ENCODE measurements at regions not wholly inside any gene's neighbourhood (a gene's known extent, or its start where the extent isn't known, plus 50 kb on each side); places are given as distances from the start of the nearest gene placed in this dataset.
A peak's percentile ranks its signal among the peaks of the same experiment; 100 is the strongest.
"Not testable (repeated sequence)": the region's sequence is repeated elsewhere in the genome, so short reads cannot be mapped to it uniquely, and the experiment has no call there.

DNA sequence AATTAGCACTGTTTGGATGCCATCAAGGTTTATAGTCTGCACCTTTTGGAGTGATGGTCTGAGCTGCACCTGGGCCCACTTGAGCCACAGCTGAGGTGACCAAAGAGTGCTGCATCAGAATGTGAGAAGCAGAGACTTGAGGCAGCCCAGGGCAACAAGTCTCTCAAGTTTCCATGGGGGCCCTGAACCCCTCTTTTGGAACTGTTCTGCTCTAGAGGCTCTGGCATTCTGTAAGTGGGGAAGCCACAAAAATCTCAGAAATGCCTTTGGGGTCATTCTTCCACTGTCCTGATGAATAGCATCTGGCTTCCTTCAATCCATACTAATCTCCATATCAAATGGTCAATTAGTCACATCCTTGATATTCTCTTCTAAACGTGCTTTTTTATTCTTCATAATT is 298.4 kb upstream of the MAOA start:
- no peak for DNase-seq (ENCODE audit: low read depth in 2 of 2)

DNA sequence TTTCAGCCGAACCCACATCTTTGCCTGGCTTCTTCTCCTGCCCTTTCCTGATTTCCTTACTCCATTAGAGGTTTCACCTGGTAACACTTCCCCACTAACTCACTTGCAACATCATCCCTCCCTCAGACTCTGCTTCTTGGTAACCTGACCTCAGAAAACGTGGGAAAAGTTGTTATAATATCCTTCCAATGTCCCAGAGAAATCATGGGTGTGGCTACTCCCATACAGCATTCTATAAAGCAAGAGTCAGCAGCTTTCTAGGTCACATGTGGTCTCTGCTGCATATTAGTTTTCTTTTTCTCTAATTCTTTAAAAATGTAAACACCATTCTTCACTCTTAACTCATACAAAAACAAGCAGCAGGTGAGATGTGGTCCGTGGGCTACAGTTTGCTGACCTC is 283.1 kb upstream of the MAOA start:
- DNase-seq (ENCODE audit: low read depth in 2 of 2) = no peak

DNA sequence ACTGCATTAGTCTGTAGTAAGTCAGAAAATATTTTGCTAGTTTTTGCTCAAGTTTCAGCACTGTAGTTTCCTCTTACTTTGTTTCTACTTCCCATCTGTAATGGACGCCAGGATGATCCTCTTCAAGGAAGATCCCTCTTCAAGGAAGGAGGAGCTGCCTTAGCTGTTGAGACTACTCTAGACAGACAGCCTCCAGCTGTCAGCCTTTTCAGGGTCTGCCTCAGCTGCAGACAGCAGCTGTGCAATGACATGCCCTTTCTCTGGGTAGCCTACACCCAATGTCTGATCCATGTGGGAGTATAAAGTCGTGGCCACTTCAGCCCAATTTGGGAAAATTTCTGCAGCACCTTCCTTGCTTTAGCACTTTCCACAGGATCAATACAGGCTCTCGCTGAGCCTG is 281.0 kb upstream of the MAOA start:
- DNase-seq (ENCODE audit: low read depth in 2 of 2) = no peak

DNA sequence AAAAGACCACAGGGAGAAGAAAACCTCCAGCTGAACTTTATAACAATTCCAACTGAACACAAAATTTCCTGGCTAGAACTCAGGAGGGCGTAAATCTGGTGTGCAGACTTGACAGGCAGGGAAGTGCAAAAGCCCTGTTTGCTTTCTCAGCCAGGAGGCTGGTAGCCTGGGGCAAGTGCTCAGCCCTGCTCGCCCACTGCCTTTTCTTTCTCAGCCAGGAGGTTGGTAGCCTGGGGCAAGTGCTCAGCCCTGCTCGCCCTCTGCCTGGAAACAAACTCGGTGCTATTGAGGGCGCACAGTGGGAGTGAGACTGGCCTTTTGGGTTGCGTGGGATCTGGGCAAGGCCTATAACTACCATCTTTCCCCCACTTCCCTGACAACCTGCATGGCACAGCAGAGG is 275.4 kb upstream of the MAOA start:
- DNase-seq (ENCODE audit: low read depth in 2 of 2) = no peak

DNA sequence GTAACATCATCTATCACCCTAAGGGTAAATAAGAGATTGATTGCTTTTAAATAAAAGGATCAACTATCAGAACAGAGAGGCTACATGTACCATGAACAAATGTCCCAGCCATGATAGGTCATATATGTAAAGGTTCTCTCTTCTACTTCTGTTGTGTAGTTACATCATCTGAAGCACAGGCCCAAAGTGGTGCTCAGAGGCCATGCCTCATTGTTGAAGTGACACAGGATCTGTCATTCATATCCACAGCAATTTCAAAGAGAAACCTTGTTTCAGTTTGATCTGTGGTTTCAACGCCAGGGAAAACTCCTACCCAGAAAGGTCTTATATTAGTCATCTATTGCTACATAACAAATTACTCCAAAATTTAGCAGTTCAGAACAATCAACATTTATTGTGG is 269.2 kb upstream of the MAOA start:
- DNase-seq (ENCODE audit: low read depth in 2 of 2) = no peak

DNA sequence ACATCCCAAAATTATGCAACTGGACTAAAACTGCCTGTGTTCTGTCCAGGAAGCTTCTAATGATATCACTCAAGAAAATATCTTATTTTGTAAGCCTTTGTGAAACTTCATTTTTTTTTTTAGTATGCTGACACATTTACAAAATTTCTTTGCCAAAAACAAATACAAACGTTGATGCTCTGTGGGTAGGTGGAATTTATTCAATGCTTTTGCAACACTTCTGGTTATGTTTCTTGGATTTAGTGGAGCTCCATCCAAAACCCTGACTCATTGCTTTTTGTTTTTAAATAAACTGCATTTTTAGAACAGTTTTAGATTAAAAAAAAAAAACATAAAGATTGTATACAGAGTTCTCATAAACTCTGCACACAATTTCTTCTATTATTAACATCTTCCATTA is 250.9 kb upstream of the MAOA start:
- no peak for DNase-seq (ENCODE audit: low read depth in 2 of 2)

DNA sequence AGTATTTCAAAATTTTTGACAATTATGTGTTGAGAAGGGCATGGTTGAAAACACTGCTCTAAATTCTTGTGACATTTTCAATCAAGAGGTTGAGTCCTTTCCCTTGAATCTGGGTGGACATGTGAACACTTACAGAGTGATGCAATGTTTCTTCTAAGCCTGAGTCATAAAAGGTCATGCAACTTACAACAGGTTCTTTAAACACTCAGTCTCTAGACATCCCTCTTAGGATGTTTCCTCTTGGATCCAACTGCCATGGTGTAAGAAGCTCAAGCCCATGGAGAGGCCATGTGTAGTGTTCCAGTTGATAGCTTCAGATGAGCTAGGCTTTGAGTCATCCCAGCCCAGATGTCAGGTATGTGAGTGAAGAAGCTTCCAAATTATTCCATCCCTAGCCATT is 232.2 kb upstream of the MAOA start:
- no peak for DNase-seq (ENCODE audit: low read depth in 2 of 2)

DNA sequence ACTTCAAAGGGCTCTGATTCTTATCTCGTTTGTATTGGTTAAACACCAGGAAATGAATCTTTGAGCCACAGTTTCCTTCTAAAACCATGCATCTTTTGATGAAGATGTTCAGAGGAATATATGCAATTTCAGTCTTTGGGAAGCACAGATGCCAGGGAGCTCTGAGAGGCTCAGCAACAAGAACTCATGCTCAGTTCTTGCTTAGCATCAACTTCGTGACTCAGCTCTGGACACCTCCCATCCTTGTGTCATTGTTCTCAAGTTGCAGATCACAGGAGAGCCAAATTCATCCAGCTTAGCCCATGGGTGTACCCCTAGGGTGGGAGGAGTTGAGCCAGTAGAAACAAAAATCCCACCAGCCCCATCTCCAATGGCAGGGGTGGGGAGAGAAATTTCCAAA is 219.6 kb upstream of the MAOA start:
- no peak for DNase-seq (ENCODE audit: low read depth in 2 of 2)

DNA sequence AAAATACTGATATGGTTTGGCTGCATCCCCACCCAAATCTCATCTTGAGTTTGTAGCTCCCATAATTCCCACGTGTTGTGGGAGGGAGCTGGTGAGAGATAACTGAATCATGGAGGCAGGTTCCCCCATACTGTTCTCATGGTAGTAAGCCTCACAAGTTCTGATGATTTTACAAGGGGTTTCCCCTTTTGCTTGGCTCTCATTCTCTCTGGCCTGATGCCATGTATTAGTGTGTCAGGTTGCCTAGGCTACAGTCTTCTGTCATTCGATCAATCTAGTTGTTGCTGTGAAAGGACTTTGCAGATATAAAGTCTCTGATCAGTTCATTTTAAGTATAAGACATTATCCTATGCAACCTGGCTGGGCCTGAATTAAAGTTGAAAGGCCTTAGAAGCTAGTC is 209.3 kb upstream of the MAOA start:
- DNase-seq (ENCODE audit: low read depth in 2 of 2) = no peak

DNA sequence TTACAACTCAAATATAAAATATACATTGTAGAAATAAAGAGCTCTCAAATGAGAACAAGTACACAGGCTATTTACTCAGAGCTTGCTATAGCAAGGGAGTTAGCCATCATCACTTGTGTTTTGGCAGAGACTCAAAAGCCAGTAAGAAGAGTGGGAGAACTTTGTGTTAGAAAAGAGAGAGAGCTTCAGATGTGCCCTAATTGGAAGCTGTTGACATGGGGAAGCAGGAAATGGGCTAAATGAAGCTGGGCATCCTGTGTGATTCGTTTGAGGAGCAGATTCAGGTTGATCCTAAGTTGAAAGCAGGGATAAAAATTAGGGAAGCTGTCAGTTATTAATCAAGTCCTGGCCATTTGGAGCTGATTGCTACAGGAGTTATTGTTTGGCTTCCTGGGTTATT is 207.4 kb upstream of the MAOA start:
- DNase-seq (ENCODE audit: low read depth in 2 of 2) = no peak

DNA sequence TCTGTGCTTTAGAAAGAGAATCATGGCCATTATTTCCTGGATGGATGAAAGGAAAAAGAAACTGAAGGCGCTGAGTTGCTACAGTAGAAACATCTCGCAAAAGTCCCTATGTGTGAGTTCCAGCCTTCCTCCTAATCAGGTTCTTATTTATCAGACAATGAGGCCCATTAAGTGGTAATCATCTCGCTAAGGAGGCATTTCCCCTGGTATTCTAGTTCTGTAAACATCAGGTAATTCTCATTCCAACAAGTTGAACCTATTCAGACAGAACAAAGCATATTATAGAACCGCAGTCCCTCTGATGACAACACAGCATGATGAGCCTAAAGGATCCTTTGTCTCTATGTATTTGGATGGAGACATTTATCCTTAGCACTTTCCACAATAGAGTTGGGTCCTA is 205.7 kb upstream of the MAOA start:
- no peak for DNase-seq (ENCODE audit: low read depth in 2 of 2)

DNA sequence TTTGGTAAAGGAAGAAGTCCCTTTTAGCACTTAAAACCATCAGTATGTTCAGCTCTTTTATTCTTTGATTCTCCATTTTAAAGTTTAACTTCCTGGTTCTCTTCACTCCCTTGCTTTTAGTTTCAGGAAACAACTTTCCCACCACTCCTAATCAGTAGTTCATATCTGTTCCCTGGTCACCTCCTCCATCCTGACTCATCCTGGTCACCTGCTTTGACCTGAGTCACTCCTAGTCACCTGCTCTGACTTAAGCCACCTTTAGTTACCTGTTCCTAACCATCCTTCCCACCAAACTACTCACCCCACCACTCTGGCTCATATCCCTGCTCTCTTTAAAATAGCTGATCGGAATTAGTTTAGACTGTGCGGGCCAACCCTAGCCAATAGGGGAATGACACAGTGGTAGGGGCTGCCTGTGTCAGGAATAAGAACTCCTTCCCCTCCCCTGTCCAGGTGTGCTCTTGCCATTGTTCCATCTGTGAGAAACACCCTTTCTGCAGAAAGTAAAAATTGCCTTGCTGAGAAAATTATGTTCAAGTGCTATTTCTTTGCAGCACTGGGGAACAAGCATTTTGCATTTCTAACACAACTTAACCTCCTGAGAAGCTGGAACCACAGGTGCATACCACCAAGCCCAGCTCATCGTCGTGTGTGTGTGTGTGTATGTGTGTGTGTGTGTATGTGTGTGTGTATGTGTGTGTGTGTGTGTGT is 204.0 kb upstream of the MAOA start:
- DNase-seq (ENCODE audit: low read depth in 2 of 2) = not testable (repeated sequence)

DNA sequence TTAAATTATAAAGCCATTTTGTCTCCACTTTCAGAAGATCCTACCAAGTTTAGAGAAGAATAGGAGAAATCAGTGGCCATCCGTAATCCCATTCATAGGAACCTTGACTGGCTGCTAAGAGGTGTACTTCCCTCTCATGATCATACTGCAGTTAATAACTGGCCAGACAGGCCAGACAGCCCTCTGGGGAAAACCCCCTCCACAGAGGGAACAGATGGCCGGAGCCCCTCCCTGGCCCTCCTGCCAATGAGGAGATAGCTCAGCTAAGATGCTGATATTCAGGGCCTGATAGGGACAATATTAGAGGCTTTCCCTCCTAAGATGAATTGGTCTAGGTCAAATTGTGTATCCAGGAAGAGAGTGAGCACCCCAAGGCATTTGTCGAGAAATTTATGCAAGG is 200.0 kb upstream of the MAOA start:
- no peak for DNase-seq (ENCODE audit: low read depth in 2 of 2)

DNA sequence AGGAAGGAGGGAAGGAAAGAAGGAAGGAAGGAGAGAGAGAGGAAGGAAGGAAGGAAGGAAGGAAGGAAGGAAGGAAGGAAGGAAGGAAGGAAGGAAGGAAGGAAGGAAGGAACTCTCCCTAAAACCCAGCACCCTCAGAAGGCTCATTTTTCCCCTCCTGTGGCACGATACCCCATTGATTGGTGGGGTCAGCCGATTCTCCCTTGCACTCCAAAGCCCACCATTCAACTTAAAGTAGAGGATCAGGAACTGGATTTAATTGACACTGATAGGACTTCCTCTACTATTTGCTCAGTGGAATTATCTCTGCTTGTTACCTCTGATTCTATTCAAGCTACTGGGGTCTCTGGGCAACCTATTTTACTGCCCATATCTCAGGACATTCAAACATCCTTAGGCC is 199.2 kb upstream of the MAOA start:
- DNase-seq (ENCODE audit: low read depth in 2 of 2) = no peak

DNA sequence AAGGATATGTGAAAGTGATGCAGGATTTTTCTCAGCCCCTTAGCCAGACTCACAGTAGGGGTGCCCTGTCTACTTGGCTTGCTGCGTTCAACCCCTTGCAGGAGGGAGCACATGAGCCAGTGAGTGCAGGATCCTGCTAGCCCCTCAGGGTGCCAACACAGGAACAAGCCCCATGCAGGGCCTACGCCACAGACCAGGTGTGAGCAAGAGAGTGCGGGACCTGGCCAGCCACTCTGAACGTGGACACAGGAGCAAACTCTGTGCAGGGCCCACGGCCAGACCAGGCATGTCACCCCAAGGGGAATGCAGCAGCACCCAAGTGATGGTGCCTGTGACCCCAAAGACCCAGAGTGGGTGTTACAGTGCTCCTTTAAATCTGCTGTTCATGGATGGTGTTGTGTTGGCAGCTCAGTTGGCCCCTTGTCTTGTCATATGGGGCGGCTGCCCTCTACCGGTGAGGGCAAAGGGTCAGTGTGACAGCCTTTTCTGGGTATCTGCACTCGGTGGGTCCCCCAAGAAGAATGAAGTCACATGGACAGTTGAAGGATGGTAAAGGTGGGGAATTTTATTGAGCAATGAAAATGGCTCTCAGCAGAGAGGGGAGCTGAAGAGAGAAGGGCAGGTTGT is 188.4 kb upstream of the MAOA start:
- peak in 1 of 2 donors; percentile 0 for DNase-seq (ENCODE audit: low read depth in 2 of 2)

DNA sequence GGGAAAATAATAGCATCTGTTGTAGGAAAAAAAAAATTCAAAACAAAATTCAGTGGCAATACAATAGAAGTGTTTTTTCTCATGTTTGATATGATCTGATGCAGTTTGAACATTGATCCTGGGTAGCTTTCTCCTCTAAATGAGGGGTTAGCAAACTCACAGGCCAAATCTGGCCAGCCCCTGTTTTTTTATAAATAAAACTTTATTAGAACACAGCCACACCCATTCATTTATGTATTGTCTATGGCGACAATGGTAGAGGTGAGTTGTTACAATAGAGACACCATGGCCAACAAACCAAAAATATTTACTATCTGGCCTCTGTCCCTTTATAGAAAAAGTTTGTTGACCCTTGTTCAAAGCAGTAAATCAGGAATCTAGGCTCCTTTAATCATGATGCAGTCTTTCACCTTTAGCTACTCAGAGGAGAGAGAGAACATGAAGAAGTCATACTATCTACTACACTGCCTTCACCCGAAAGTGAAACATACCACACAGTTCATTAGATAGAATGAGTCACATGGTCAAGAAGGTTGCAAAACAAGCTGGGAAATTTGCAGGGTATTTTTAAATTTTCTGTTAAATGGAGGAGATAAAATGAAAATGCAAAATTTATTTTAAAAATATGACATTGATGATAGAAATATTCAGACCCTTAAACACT is 186.6 kb upstream of the MAOA start:
- no peak for DNase-seq (ENCODE audit: low read depth in 2 of 2)

DNA sequence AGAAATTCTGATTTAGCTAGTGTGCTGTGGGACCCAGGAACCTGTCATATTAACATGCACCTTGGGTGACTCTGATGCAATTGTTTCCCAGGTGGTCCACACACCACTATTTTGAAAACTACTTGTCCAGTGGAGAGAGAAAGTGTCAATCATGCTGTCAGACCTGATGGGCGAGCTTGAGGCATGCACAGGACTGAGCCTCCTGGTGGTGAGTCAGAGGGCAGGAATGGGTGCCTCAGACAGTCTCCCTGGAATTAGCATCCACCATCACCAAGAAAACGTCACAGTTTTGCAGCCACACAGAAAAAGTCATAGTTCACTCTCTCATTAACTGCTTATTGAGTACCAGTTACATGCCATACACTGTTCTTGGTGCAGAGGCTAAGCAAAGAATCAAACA is 181.8 kb upstream of the MAOA start:
- DNase-seq (ENCODE audit: low read depth in 2 of 2) = no peak

DNA sequence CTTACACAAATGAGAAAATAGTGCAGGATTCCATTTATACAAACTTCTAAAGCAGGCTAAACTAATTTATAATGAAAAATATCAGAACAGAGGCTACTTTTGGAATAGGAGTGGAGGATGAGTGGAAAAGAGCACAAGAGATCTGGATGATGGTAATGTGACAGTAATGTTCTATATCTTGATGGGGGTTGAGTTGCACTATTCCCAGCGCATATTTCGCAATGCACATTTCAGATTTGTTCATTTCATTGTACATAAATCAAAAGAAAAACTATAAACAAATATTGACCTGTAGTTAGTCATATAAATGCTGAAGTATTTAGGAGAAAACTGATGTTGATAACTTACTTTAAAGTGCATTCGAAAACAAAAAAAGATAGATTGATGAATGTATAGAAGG is 177.0 kb upstream of the MAOA start:
- DNase-seq (ENCODE audit: low read depth in 2 of 2) = no peak

DNA sequence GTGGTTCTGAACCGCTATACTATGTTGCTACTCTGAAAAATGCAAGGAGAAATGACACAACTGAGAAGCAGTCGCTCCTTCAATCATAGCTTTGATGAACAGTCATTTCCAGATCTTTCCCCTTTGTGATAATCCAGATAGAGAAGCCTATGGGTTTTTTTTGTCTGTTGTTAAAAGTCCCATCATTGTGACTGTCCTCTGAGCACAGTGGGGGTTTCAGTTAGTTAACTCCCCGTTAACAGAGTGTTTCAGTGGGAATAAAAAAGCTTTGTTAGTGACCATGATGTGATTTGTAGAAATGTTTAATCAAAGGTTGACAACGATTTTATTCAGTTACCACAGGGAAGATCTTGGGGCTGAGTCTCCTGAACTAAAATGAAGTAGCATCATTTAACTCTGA is 176.2 kb upstream of the MAOA start:
- DNase-seq (ENCODE audit: low read depth in 2 of 2) = no peak

DNA sequence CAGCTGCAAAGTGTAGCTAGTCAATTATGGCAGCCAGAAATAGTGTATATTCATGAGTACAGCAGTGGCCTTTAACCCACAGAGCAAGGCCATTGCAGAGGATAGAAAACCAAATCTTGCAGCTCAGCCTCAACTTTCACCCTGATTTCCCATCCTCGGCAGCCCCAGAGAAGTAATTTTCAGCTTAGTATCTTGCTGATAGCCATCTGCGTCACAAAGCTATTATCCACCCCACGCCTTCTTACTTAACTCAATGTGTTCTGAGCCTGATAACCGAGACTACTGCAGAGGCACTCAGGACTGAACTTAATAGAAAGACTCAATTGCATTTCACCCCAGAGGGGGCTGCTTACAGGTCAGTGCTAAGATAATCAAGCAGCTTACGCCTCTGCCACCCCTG is 174.5 kb upstream of the MAOA start:
- no peak for DNase-seq (ENCODE audit: low read depth in 2 of 2)

DNA sequence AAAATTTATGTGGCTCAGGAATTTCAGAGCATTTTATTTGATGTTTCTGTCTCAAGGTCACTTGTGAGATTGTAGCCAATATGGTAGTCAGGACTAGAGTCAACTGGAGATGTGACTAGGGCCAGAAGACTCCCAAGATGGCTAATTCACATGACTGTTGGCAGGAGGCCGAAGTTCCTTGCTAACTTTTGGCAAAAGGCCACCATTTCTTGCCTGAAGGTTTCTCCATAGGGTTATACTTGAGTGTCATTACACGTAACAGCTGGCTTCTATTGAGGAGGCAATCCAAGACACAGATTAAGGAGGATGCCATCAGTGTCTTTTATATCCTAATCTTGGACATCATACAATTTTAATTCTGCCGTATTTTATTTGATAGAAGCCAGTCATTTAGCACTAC is 162.3 kb upstream of the MAOA start:
- DNase-seq (ENCODE audit: low read depth in 2 of 2) = no peak

DNA sequence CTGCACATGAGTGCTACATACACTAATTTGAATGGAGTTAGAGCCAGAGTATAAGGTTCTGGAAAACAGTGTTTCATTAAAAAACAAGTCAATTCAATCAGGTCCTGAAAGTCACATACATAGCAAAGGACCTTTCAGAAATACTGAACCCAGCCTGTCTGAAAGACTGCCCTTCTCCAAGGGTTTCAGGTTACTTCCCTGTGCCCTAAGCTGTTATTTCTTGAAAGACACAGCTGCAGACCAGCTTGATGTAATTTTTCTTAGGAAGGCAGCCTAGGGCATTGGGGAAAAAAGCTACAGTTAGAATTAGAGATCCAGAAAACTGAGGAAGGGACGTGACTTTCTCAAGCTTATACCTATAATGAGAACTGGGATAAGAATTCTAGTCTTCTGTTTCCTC is 155.9 kb upstream of the MAOA start:
- no peak for DNase-seq (ENCODE audit: low read depth in 2 of 2)

DNA sequence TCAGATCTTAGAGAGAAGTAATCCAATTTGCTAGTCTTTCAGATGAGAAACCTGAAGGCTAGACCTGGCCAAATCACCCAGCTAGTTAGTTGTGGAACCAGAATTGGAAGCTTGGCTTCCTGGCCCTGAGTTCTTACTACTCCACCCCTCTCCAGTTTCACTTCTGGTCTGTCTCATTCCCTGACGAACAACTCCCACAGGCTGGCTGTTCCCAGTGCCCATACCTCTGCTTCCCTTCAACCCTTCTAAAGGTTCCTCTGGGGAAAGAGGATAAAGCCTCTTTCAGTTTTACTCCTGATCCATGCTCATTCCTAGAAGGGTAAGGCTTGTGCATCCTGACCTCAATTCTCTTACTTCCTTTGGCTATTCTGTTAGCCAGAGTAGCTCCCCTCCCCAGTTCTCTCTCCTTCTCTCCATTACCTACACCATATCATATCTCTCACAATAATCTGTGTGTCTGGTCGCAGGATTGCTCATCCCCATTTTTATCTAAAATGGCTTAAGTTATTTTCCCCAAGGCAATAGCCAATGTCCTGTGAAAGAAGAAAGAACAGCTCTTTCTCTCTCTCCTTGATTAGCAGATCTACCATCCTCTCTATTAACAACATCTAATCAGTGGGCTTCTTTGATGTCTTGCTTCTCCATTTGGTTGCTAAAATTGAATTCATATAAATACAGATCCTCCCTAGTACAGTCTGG is 155.0 kb upstream of the MAOA start:
- no peak for DNase-seq (ENCODE audit: low read depth in 2 of 2)
